A549 (cell line): ENCODE measurements at regions not wholly inside any gene's neighbourhood (a gene's known extent, or its start where the extent isn't known, plus 50 kb on each side); places are given as distances from the start of the nearest gene placed in this dataset.

ENCODE experiments used
- ATAC-seq, 2 experiments: fragments of 200-7000 bp in 1 of 2; fragments of >200 bp in 1 of 2; cut with Nextera tagmentation in 1 of 2; cut with Tn5 transposase in 1 of 2; 3 replicates each; pipeline versions ENCODE4 v1.8.0 to v1.9.1; 2018 to 2020; ENCODE audit warnings: mild to moderate bottlenecking in 1 of 2, moderate library complexity in 1 of 2
- CTCF ChIA-PET: fragments of 300-600 bp; sonication (Branson Sonifier 250); formaldehyde crosslinking; extraction: SDS; loops from one replicate; lab custom pipeline; 2021; ENCODE audit warnings: antibody characterized with exemption, inconsistent platforms; lab: Yijun Ruan, JAX
- POLR2A ChIA-PET: fragments of 350-600 bp; formaldehyde crosslinking; extraction: SDS; loops from one replicate; lab custom pipeline; 2021; ENCODE audit warnings: antibody characterized with exemption, inconsistent platforms; lab: Yijun Ruan, JAX
- DNase-seq, 2 experiments: peaks; one replicate each; pipeline versions ENCODE4 v3.0.0 to v3.0.0-alpha.2; 2011 to 2016; ENCODE audit warnings: low read depth in 1 of 2, low spot score in 1 of 2
- FAIRE-seq: peaks from 2 replicates; lab custom pipeline; 2011; peaks lifted over from hg19 to GRCh38; lab: Jason Lieb, UNC
- H3K27ac ChIP-seq, 2 experiments: fragments of >200 bp; sonication (Bioruptor Twin); formaldehyde crosslinking; 3 replicates each; pipeline ENCODE4 v1.5.1; 2016 to 2017
- H3K4me1 ChIP-seq: fragments of >200 bp; sonication (Bioruptor Twin); formaldehyde crosslinking; 3 replicates; pipeline ENCODE4 v1.6.1; 2016
- H3K4me2 ChIP-seq: fragments of >200 bp; sonication (Bioruptor Twin); formaldehyde crosslinking; 3 replicates; pipeline ENCODE4 v1.6.1; 2016
- H3K4me3 ChIP-seq: fragments of >200 bp; sonication (Bioruptor Twin); formaldehyde crosslinking; 3 replicates; pipeline ENCODE4 v1.5.1; 2016
- H3K9me3 ChIP-seq: fragments of >200 bp; sonication (Bioruptor Twin); formaldehyde crosslinking; 3 replicates; pipeline ENCODE4 v1.6.1; 2016
- BCL3 ChIP-seq: fragments of >200 bp; sonication (Bioruptor Twin); formaldehyde crosslinking; IDR thresholded peaks from 3 replicates; pipeline ENCODE4 v1.6.1; 2016
- BHLHE40 ChIP-seq: IDR thresholded peaks from 2 replicates; pipeline ENCODE4 v1.6.1; 2012; ENCODE audit warnings: low read depth, low read length, inconsistent platforms
- CBX2 ChIP-seq: fragments of 200-600 bp; sonication (generic); IDR thresholded peaks from 2 replicates; pipeline ENCODE4 v1.6.1; 2016; ENCODE audit warnings: low read depth, mild to moderate bottlenecking, borderline replicate concordance
- CHD2 ChIP-seq: fragments of 150-350 bp; IDR thresholded peaks from 2 replicates; pipeline ENCODE4 v1.6.1; 2014; ENCODE audit warnings: low read length; ENCODE audit not compliant: partially characterized antibody
- EHF ChIP-seq: fragments of 250-450 bp; sonication (Bioruptor Pico); IDR thresholded peaks from 2 replicates; pipeline ENCODE4 v1.5.0; 2020; ENCODE audit warnings: mild to moderate bottlenecking
- EHMT2 ChIP-seq: fragments of 200-600 bp; sonication (generic); IDR thresholded peaks from 2 replicates; pipeline ENCODE4 v1.6.1; 2016; ENCODE audit warnings: antibody characterized with exemption, low read depth, mild to moderate bottlenecking, moderate library complexity
- EP300 ChIP-seq, 2 experiments: fragments of >200 bp; sonication (Bioruptor Twin); formaldehyde crosslinking; IDR thresholded peaks; 2 replicates in 1 of 2; 3 replicates in 1 of 2; pipeline ENCODE4 v1.6.1; 2016 to 2017
- ESRRA ChIP-seq: fragments of 150-350 bp; IDR thresholded peaks from 2 replicates; pipeline ENCODE4 v1.6.1; 2014; ENCODE audit warnings: mild to moderate bottlenecking, low read length, borderline replicate concordance
- GATA3 ChIP-seq: IDR thresholded peaks from 2 replicates; pipeline ENCODE4 v1.6.1; 2012; ENCODE audit warnings: borderline replicate concordance
- HEYL ChIP-seq: fragments of 250-450 bp; sonication (Bioruptor Pico); IDR thresholded peaks from 2 replicates; pipeline ENCODE4 v1.8.0; 2021; ENCODE audit warnings: mild to moderate bottlenecking, moderate library complexity
- HOXA7 ChIP-seq: fragments of 250-450 bp; sonication (Bioruptor Pico); IDR thresholded peaks from 2 replicates; pipeline ENCODE4 v1.5.0; 2020; ENCODE audit warnings: mild to moderate bottlenecking, moderate library complexity
- HOXB5 ChIP-seq: fragments of 250-450 bp; sonication (Bioruptor Pico); IDR thresholded peaks from 2 replicates; pipeline ENCODE4 v1.5.0; 2020; ENCODE audit warnings: mild to moderate bottlenecking, moderate library complexity
- JUN ChIP-seq, 2 experiments: fragments of >200 bp; sonication (Bioruptor Twin); formaldehyde crosslinking; IDR thresholded peaks; 2 replicates in 1 of 2; 3 replicates in 1 of 2; pipeline ENCODE4 v1.6.1; 2016 to 2017
- JUNB ChIP-seq: fragments of >200 bp; sonication (Bioruptor Twin); formaldehyde crosslinking; IDR thresholded peaks from 2 replicates; pipeline ENCODE4 v1.6.1; 2016
- MAX ChIP-seq: IDR thresholded peaks from 2 replicates; pipeline ENCODE4 v1.6.1; 2012
- MYC ChIP-seq: IDR thresholded peaks from 2 replicates; pipeline ENCODE4 v1.6.1; 2012; ENCODE audit warnings: mild to moderate bottlenecking, inconsistent platforms, low read length, improper control_type of control experiment, borderline replicate concordance
- NFE2L2 ChIP-seq: fragments of 150-350 bp; conservative IDR thresholded peaks from 2 replicates; pipeline ENCODE4 v1.6.1; 2014; ENCODE audit warnings: low read length
- NPAS2 ChIP-seq: fragments of 250-450 bp; sonication (Bioruptor Pico); IDR thresholded peaks from 2 replicates; pipeline ENCODE4 v1.8.0; 2022; ENCODE audit warnings: mild to moderate bottlenecking, moderate library complexity, borderline replicate concordance
- RARB ChIP-seq: fragments of 250-450 bp; sonication (Bioruptor Pico); IDR thresholded peaks from 2 replicates; pipeline ENCODE4 v1.8.0; 2021; ENCODE audit warnings: mild to moderate bottlenecking, moderate library complexity
- RNF2 ChIP-seq: fragments of 200-600 bp; sonication (generic); IDR thresholded peaks from 2 replicates; pipeline ENCODE4 v1.6.1; 2016; ENCODE audit warnings: low read depth, mild to moderate bottlenecking, antibody characterized with exemption, moderate library complexity, borderline replicate concordance
- SREBF2 ChIP-seq: fragments of 450-650 bp; IDR thresholded peaks from 2 replicates; pipeline ENCODE4 v1.6.1; 2014; ENCODE audit warnings: mild to moderate bottlenecking, moderate library complexity
- TFCP2L1 ChIP-seq: fragments of 250-450 bp; sonication (Bioruptor Pico); IDR thresholded peaks from 2 replicates; pipeline ENCODE4 v1.5.0; 2021; ENCODE audit warnings: mild to moderate bottlenecking
- TP53 ChIP-seq: fragments of 250-450 bp; sonication (Bioruptor Pico); IDR thresholded peaks from 2 replicates; pipeline ENCODE4 v1.5.0; 2021; ENCODE audit warnings: mild to moderate bottlenecking, moderate library complexity
- USF2 ChIP-seq: fragments of 450-650 bp; IDR thresholded peaks from 2 replicates; pipeline ENCODE4 v1.6.1; 2014; ENCODE audit warnings: antibody characterized with exemption
- ZFP36 ChIP-seq: fragments of 450-650 bp; IDR thresholded peaks from 2 replicates; pipeline ENCODE4 v1.6.1; 2014; ENCODE audit warnings: borderline replicate concordance; ENCODE audit not compliant: partially characterized antibody
- ZNF302 ChIP-seq: fragments of 250-450 bp; sonication (Bioruptor Pico); IDR thresholded peaks from 2 replicates; pipeline ENCODE4 v1.9.0; 2021; ENCODE audit warnings: inconsistent platforms, mild to moderate bottlenecking, moderate library complexity
- WGBS: methylation state at CpG from one replicate; pipeline ENCODE4 v1.1.6; 2017; ENCODE audit errors: missing lambda C conversion rate; 5-methylcytosine and 5-hydroxymethylcytosine counted together
- TF ChIP-seq, protein P1 (sequence below): fragments of 250-450 bp; sonication (Bioruptor Pico); IDR thresholded peaks from 2 replicates; pipeline ENCODE4 v1.5.0; 2021; ENCODE audit warnings: mild to moderate bottlenecking, moderate library complexity, borderline replicate concordance

DNA sequence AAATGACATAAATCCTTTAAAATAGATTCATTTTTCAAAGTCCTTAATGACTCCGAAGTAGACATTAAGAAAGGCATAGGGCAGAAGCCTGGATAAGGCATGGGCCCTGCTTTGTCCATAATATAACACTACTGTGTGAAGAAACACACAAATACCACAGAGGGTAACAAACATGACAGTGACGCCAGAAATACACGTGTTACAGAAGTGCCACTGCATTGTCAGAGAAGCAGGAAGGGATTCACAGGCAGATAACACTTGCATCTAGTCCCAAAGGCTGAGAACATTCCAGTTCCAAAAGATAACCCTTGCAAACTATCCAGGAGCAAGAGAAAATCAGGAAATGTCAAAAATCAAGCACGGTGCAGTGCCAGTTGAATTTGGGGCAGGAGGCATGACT lies 633.2 kb downstream of the LIG4 start:
- Histone ChIP-seq H3K4me3 (no peak overlapping the region), H3K4me2 (no peak overlapping the region), H3K4me1 (no peaks in the 10 kb centered on the region), H3K27ac (no peak overlapping the region), H3K9me3 (no peaks in the 10 kb centered on the region)
- no peak for ATAC-seq
- POLR2A ChIA-PET = no interaction called here
- WGBS = 3% methylated on average over 4 of the region's 4 CpGs
- TF ChIP-seq NPAS2 (CRISPR knock-in tag) (no peak), HOXB5 (no peak), CHD2 (no peak), EHF (no peak), HEYL (no peak), TFCP2L1 (no peak), MAX (no peak), RARB (no peak), RNF2 (no peak), JUNB (no peak)
- CTCF ChIA-PET = no interaction called here
- FAIRE-seq = no peak
- no peak for DNase-seq

- Histone ChIP-seq H3K4me3 (no peak overlapping the region), H3K4me2 (no peak overlapping the region), H3K9me3 (no peaks in the 10 kb centered on the region), H3K4me1 (no peaks in the 10 kb centered on the region), H3K27ac (no peak overlapping the region)
- FAIRE-seq = no peak
- 31% methylated on average over 9 of the region's 9 CpGs for WGBS
- TF ChIP-seq, protein P1, sequence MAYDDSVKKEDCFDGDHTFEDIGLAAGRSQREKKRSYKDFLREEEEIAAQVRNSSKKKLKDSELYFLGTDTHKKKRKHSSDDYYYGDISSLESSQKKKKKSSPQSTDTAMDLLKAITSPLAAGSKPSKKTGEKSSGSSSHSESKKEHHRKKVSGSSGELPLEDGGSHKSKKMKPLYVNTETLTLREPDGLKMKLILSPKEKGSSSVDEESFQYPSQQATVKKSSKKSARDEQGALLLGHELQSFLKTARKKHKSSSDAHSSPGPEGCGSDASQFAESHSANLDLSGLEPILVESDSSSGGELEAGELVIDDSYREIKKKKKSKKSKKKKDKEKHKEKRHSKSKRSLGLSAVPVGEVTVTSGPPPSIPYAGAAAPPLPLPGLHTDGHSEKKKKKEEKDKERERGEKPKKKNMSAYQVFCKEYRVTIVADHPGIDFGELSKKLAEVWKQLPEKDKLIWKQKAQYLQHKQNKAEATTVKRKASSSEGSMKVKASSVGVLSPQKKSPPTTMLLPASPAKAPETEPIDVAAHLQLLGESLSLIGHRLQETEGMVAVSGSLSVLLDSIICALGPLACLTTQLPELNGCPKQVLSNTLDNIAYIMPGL (CRISPR knock-in tag) = no peak
- TF ChIP-seq EHMT2 (no peak), NFE2L2 (no peak), ZNF302 (CRISPR knock-in tag) (no peak), USF2 (no peak), EP300 (IDR thresholded peaks at IDR 0.05) (no peak), JUN (IDR thresholded peaks at IDR 0.05) (no peak), HOXB5 (no peak)
- no peak for ATAC-seq
- CTCF ChIA-PET = no interaction called here
- DNase-seq = no peak
- POLR2A ChIA-PET = no interaction called here
These were observed 634.5 kb downstream of the LIG4 start for GRCh38 chr13:107580741-107581412.

GRCh38 chr13:107576430-107576829 lies 638.9 kb downstream of the LIG4 start:
- TF ChIP-seq HOXA7 (CRISPR knock-in tag) = no peak
- no peak for TF ChIP-seq MYC
- TF ChIP-seq RARB = no peak
- TF ChIP-seq BHLHE40 = no peak
- no peak for TF ChIP-seq GATA3
- TF ChIP-seq SREBF2 = no peak
- no peak for TF ChIP-seq TP53 (CRISPR knock-in tag)
- no peak for TF ChIP-seq EHF
- TF ChIP-seq ZFP36 = no peak
- TF ChIP-seq HEYL = no peak
- no peak for TF ChIP-seq CBX2
- no peak for TF ChIP-seq ESRRA
- no peak for TF ChIP-seq USF2
- TF ChIP-seq RNF2 = no peak
- TF ChIP-seq EP300 (IDR thresholded peaks at IDR 0.05) = no peak
- TF ChIP-seq BCL3 = no peak
- no peak overlapping the region for H3K4me3 ChIP-seq
- H3K4me2 ChIP-seq = no peak overlapping the region
- H3K27ac ChIP-seq = no peak overlapping the region
- 0% methylated on average over 1 of the region's 1 CpG for WGBS
- no peak for FAIRE-seq
- H3K9me3 ChIP-seq = no peaks in the 10 kb centered on the region
- ATAC-seq = no peak
- ChIA-PET POLR2A (no interaction called here), CTCF (no interaction called here)
- no peak for DNase-seq
- no peaks in the 10 kb centered on the region for H3K4me1 ChIP-seq
